RWPE1 (cell line): ENCODE measurements at regions not wholly inside any gene's neighbourhood (a gene's known extent, or its start where the extent isn't known, plus 50 kb on each side); places are given as distances from the start of the nearest gene placed in this dataset.

Experiments used
- CTCF ChIA-PET: fragments of 350-600 bp; sonication (Branson Sonifier 250); formaldehyde crosslinking; extraction: SDS; loops from one replicate; lab custom pipeline; 2021; lab: Yijun Ruan, JAX
- POLR2A ChIA-PET: fragments of 400-600 bp; formaldehyde crosslinking; extraction: SDS; loops from one replicate; lab custom pipeline; 2020; ENCODE audit warnings: antibody characterized with exemption; ENCODE audit not compliant: low non-redundant PET; lab: Yijun Ruan, JAX
- DNase-seq: peaks from one replicate; pipeline ENCODE4 v3.0.0; 2012; ENCODE audit warnings: low spot score
- H3K27ac ChIP-seq: fragments of 450-650 bp; 2 replicates; pipeline ENCODE4 v1.5.1; 2017
- TF ChIP-seq, protein P1 (sequence below): fragments of 450-650 bp; conservative IDR thresholded peaks from 2 replicates; pipeline ENCODE4 v1.5.1; 2017; ENCODE audit warnings: low read depth, mild to moderate bottlenecking

DNA sequence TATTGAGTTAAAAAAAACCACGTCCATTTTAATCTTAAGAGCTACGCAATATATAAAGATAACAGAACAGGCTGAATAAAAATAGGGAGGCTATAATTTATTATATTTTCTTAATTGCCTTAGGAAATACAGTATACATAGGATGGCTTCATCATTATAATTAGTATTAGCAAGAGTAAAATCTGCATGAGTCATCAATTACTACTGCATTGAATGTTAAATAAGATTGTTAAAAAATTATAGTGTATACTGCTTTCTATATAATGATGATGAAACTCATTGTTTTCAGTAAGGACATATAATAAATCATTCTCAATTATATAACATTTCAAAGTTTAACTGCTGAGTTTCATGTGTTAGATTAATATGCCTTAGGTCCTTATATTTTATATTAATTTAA, 133.4 kb upstream of the GRID2 start:
- no peak for DNase-seq
- ChIA-PET CTCF (no interaction called here), POLR2A (no interaction called here)
- no peak overlapping the region for H3K27ac ChIP-seq
- TF ChIP-seq, protein P1, sequence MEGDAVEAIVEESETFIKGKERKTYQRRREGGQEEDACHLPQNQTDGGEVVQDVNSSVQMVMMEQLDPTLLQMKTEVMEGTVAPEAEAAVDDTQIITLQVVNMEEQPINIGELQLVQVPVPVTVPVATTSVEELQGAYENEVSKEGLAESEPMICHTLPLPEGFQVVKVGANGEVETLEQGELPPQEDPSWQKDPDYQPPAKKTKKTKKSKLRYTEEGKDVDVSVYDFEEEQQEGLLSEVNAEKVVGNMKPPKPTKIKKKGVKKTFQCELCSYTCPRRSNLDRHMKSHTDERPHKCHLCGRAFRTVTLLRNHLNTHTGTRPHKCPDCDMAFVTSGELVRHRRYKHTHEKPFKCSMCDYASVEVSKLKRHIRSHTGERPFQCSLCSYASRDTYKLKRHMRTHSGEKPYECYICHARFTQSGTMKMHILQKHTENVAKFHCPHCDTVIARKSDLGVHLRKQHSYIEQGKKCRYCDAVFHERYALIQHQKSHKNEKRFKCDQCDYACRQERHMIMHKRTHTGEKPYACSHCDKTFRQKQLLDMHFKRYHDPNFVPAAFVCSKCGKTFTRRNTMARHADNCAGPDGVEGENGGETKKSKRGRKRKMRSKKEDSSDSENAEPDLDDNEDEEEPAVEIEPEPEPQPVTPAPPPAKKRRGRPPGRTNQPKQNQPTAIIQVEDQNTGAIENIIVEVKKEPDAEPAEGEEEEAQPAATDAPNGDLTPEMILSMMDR, result no peak

DNA sequence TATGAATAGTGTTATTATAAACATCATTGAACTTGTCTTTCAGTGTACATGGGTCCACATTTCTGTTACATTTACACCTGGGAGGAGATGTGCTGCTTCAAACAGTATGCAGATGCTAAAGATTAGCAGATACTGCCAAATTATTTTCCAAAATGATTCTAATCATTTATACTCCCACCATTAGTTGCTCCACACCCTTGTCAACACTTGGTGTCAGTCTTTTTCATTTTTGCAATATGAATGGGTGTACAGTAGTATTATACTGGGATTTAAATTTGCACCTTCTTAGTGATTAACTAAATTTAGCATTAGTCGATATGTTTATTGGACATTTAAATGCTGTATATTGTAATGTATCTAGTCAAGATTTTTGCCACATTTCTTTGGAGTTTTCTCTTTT, 131.6 kb upstream of the GRID2 start:
- ChIA-PET POLR2A (no interaction called here), CTCF (no interaction called here)
- H3K27ac ChIP-seq, result no peak overlapping the region
- peak; percentile 1 for DNase-seq
- TF ChIP-seq, protein P1, result 0 out of 2 replicates have a peak, but pooled peaks have one; percentile 9

DNA sequence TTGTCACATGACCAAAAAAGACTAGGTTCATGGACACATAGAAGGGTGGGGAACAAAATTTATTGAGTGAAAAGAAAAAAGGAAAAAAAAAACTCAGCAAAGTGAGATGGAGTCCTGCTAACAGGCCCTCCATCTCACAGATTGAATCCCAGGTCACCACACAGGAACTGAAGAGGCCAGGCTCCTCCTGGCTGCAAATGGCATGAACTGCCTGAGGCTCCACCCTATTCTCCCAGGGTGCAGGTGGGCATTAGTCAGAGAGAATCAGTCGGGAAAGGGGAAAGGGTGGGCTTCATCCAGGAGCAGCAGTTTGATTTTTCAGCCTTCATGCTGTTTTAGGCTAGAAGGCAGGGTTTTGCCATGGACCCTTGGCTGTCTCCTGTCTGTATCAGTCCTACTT, 128.5 kb upstream of the GRID2 start:
- ChIA-PET POLR2A (no interaction called here), CTCF (interaction anchor here (0.6 kb wide), 1 partner anchor 331 kb away, joined by 3 read pairs; no protein-coding TSS in a partner anchor)
- TF ChIP-seq, protein P1, result no peak
- H3K27ac ChIP-seq, result no peak overlapping the region
- no peak for DNase-seq

DNA sequence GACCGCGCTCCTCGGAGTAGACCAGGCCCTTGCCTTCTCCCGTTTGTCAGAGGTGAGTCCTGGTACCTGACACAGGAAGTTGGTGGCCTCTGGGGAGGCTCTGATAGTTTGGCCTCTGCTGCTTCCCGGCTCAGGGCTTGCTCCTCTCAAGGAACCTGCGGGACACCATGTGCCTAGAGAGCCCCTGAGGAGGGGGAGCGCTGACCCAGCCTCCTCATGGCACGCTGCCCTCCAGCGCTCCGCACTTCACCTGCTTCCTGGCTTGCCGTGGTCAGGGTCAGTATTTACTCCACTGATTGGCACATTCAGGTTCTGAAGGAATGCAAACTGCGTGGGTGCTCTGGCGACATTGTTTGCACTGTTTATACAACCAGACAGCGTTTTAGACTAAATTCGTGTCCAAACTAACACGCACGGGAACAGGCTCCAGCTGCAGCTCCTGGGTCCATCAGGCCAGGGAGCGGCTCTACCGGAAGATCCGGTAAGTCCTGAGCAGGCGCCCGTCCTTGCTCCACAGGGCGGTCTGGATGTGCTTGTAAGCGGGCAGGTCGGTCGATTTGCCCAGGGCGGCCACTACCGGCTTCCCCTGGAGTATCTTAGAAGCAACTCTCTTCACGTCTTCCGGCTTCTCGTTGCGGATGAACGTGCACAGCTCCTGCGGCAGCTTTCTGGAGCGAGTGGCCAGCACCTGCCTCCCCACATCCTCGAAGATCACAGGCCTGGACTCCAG, 121.6 kb upstream of the GRID2 start:
- TF ChIP-seq, protein P1, result no peak
- DNase-seq, result no peak
- ChIA-PET CTCF (no interaction called here), POLR2A (no interaction called here)
- no peak overlapping the region for H3K27ac ChIP-seq

DNA sequence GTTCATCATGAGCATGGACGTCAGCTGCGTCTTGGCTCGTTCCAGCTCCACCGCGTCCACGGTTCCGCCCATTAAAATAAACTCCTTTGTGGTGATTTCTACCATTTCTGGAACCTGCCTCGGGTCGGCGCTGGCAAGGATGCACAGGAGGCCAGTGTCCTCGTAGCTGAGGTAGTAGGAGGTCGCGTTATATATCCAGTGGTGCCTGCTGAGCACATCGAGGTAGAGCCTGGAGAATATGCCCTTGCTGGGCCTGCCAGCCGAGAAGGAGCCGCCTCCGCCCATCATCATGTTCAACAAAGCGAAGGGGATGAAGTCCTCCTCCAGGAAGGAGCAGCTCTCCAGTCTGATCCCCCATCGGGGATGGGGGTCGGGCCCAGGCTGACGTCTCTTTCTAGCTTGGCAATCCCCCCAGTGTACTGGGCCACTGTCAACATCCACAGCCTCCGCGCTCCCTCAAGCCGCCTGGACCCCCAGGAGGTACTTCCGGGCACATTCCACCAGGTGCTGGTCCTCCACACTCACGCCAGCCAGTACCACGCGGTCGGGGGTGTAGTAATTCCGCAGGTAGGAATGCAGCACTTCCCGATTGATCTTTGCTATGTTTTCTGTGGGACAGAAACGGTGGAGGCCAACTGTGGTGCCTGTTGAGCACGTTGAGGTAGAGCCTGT, 120.9 kb upstream of the GRID2 start:
- TF ChIP-seq, protein P1, result no peak
- ChIA-PET POLR2A (no interaction called here), CTCF (no interaction called here)
- H3K27ac ChIP-seq, result no peak overlapping the region
- DNase-seq, result no peak

DNA sequence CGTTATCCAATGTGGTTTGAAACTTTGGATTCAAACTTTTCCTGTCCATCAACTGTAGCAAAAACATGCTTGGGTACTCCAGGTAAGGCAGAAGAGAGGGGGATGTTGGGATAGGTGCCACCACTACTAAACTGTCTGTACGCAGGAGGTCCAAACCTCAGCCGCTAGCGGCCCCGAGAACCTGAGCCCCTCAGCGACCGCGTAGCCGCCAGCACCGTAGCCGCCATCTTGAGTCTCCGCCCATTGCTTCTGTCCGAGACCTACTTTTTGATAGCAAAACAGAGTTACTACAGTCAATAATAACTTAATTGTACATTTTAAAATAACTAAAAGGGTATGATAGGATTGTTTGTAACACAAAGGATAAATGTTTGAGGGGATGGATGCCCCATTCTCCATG, 119.9 kb upstream of the GRID2 start:
- H3K27ac ChIP-seq, result no peak overlapping the region
- no peak for DNase-seq
- ChIA-PET POLR2A (no interaction called here), CTCF (no interaction called here)
- TF ChIP-seq, protein P1, result no peak
